ENCODE measurements at regions not wholly inside any gene's neighbourhood (a gene's known extent, or its start where the extent isn't known, plus 50 kb on each side); places are given as distances from the start of the nearest gene placed in this dataset.

DNA sequence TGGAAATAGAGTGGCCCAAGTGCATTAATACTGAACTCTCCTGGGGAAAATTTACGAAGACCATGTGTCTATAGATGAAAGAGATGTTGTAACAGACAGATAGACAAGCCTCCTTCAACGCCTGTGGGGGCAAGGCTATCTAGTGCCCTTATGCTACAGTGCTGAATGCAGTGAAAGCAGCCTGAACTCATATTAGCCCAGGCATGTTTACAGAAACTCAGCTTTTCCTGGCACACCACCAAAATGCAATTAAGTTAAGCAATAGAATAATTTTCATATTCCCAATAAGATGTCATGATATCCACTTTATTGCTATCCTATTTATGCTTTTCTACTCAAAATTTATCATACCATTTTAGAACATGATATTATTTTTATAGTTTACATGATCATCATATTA lies 277.0 kb downstream of the DIRAS2 start:
- Histone ChIP-seq H3K9me2 (ENCODE audit: low read depth, low read length) (no peaks in the 10 kb centered on the region), H3K36me3 (ENCODE audit: insufficient read depth, low read length) (no peaks in the 10 kb centered on the region), H3K4me2 (ENCODE audit: low read length) (no peak overlapping the region), H3K4me3 (ENCODE audit: low read depth, low read length, poor library complexity, severe bottlenecking) (no peak overlapping the region), H3K27ac (ENCODE audit: low read depth, low read length, poor library complexity, severe bottlenecking) (no peak overlapping the region), H4K20me1 (ENCODE audit: insufficient read depth, low read length) (no peaks in the 10 kb centered on the region), H3K9me3 (ENCODE audit: low read length) (no peaks in the 10 kb centered on the region), H2AFZ (ENCODE audit: low read length) (no peak overlapping the region), H3K27me3 (ENCODE audit: insufficient read depth, low read length) (no peaks in the 10 kb centered on the region), H3K79me2 (ENCODE audit: insufficient read depth, low read length) (no peaks in the 10 kb centered on the region), H3K4me1 (ENCODE audit: insufficient read depth, low read length, severe bottlenecking) (no peaks in the 10 kb centered on the region), H3K9ac (ENCODE audit: low read length) (no peak overlapping the region), H3F3A (ENCODE audit: insufficient read depth, low read length) (no peaks in the 10 kb centered on the region)
- TF ChIP-seq, protein P1, sequence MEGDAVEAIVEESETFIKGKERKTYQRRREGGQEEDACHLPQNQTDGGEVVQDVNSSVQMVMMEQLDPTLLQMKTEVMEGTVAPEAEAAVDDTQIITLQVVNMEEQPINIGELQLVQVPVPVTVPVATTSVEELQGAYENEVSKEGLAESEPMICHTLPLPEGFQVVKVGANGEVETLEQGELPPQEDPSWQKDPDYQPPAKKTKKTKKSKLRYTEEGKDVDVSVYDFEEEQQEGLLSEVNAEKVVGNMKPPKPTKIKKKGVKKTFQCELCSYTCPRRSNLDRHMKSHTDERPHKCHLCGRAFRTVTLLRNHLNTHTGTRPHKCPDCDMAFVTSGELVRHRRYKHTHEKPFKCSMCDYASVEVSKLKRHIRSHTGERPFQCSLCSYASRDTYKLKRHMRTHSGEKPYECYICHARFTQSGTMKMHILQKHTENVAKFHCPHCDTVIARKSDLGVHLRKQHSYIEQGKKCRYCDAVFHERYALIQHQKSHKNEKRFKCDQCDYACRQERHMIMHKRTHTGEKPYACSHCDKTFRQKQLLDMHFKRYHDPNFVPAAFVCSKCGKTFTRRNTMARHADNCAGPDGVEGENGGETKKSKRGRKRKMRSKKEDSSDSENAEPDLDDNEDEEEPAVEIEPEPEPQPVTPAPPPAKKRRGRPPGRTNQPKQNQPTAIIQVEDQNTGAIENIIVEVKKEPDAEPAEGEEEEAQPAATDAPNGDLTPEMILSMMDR (IDR thresholded peaks at IDR 0.05; ENCODE audit: low read length) = no peak
- TF ChIP-seq EZH2 (IDR thresholded peaks at IDR 0.05; ENCODE audit: borderline replicate concordance, low read length) = no peak

DNA sequence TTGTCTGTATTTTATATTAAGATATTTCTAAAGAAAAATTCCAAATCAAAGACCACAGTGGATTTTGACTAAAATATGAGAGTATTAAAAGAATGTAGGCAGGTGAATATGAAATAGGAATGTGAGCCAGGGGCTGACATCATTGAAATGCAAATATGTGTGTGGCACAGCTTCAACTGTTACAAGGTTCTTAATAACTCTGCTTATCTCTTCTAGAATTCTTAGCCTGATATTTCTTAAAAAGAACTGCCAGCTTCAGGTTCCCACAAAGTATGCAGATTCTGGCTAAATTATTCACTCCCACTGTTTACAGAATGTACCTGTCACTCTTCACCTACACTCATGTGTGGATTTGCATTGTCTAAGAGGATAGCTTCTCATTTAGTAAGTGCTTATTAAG lies 274.4 kb downstream of the DIRAS2 start:
- no peaks in the 10 kb centered on the region for H3K9me3 ChIP-seq (ENCODE audit: low read length)
- no peak overlapping the region for H3K4me2 ChIP-seq (ENCODE audit: low read length)
- no peaks in the 10 kb centered on the region for H3K36me3 ChIP-seq (ENCODE audit: insufficient read depth, low read length)
- no peaks in the 10 kb centered on the region for H3K79me2 ChIP-seq (ENCODE audit: insufficient read depth, low read length)
- no peak overlapping the region for H3K4me3 ChIP-seq (ENCODE audit: low read depth, low read length, poor library complexity, severe bottlenecking)
- no peaks in the 10 kb centered on the region for H3K27me3 ChIP-seq (ENCODE audit: insufficient read depth, low read length)
- H3K9ac ChIP-seq (ENCODE audit: low read length) = no peak overlapping the region
- H3K9me2 ChIP-seq (ENCODE audit: low read depth, low read length) = no peaks in the 10 kb centered on the region
- TF ChIP-seq, protein P1 (IDR thresholded peaks at IDR 0.05; ENCODE audit: low read length) = no peak
- TF ChIP-seq EZH2 (IDR thresholded peaks at IDR 0.05; ENCODE audit: borderline replicate concordance, low read length) = no peak
- no peaks in the 10 kb centered on the region for H3F3A ChIP-seq (ENCODE audit: insufficient read depth, low read length)
- H4K20me1 ChIP-seq (ENCODE audit: insufficient read depth, low read length) = no peaks in the 10 kb centered on the region
- H3K27ac ChIP-seq (ENCODE audit: low read depth, low read length, poor library complexity, severe bottlenecking) = no peak overlapping the region
- H2AFZ ChIP-seq (ENCODE audit: low read length) = no peak overlapping the region
- no peaks in the 10 kb centered on the region for H3K4me1 ChIP-seq (ENCODE audit: insufficient read depth, low read length, severe bottlenecking)

DNA sequence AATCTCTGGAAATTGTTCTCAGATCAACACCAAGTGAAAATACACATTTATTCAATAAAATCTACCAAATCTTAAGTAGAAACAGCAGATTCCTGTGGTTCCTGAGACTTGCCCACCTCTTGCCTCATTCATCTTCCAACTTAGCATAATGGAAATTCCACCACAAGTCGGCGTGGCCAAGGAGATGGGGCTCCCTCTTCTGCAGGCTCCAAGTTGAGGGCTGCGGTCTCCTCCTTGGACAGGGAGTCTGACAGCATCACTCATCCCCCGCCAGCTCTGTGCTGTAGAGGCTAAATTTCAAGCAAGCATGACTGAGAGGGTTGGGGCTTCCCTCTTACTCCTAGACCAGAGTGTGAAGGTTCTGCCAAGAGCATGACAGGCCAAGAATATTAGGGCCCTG lies 273.7 kb downstream of the DIRAS2 start:
- Histone ChIP-seq H3K4me3 (ENCODE audit: low read depth, low read length, poor library complexity, severe bottlenecking) (no peak overlapping the region), H3K27me3 (ENCODE audit: insufficient read depth, low read length) (no peaks in the 10 kb centered on the region), H2AFZ (ENCODE audit: low read length) (no peak overlapping the region), H3K9ac (ENCODE audit: low read length) (no peak overlapping the region), H3K4me1 (ENCODE audit: insufficient read depth, low read length, severe bottlenecking) (no peaks in the 10 kb centered on the region), H3K4me2 (ENCODE audit: low read length) (no peak overlapping the region), H3F3A (ENCODE audit: insufficient read depth, low read length) (no peaks in the 10 kb centered on the region), H3K9me3 (ENCODE audit: low read length) (no peaks in the 10 kb centered on the region), H4K20me1 (ENCODE audit: insufficient read depth, low read length) (no peaks in the 10 kb centered on the region), H3K36me3 (ENCODE audit: insufficient read depth, low read length) (no peaks in the 10 kb centered on the region), H3K79me2 (ENCODE audit: insufficient read depth, low read length) (no peaks in the 10 kb centered on the region), H3K9me2 (ENCODE audit: low read depth, low read length) (no peaks in the 10 kb centered on the region), H3K27ac (ENCODE audit: low read depth, low read length, poor library complexity, severe bottlenecking) (no peak overlapping the region)
- TF ChIP-seq, protein P1 (IDR thresholded peaks at IDR 0.05; ENCODE audit: low read length) = no peak
- TF ChIP-seq EZH2 (IDR thresholded peaks at IDR 0.05; ENCODE audit: borderline replicate concordance, low read length) = no peak

Measured in OCI-LY1 (cell line).